Ishikawa (cell line): ENCODE measurements at regions not wholly inside any gene's neighbourhood (a gene's known extent, or its start where the extent isn't known, plus 50 kb on each side); places are given as distances from the start of the nearest gene placed in this dataset.

Source experiments
- CEBPB ChIP-seq: IDR thresholded peaks from 2 replicates; pipeline ENCODE4 v1.6.1; 2012
- CREB1 ChIP-seq: IDR thresholded peaks from 2 replicates; pipeline ENCODE4 v1.6.1; 2012; ENCODE audit warnings: low read depth
- EGR1 ChIP-seq: IDR thresholded peaks from 2 replicates; pipeline ENCODE4 v1.6.1; 2012
- EP300 ChIP-seq: IDR thresholded peaks from 2 replicates; pipeline ENCODE4 v1.6.1; 2012; ENCODE audit warnings: borderline replicate concordance
- FOXM1 ChIP-seq: IDR thresholded peaks from 2 replicates; pipeline ENCODE4 v1.6.1; 2012; ENCODE audit warnings: low read depth, borderline replicate concordance
- NFIC ChIP-seq: IDR thresholded peaks from 2 replicates; pipeline ENCODE4 v1.6.1; 2012
- RAD21 ChIP-seq: IDR thresholded peaks from 2 replicates; pipeline ENCODE4 v1.6.1; 2012; ENCODE audit warnings: low read depth
- TAF1 ChIP-seq: IDR thresholded peaks from 2 replicates; pipeline ENCODE4 v1.6.1; 2012; ENCODE audit warnings: low read depth, mild to moderate bottlenecking
- TCF12 ChIP-seq: IDR thresholded peaks from 2 replicates; pipeline ENCODE4 v1.6.1; 2012; ENCODE audit warnings: low read depth
- TEAD4 ChIP-seq: IDR thresholded peaks from 2 replicates; pipeline ENCODE4 v1.6.1; 2012
- YY1 ChIP-seq: IDR thresholded peaks from 2 replicates; pipeline ENCODE4 v1.6.1; 2012; ENCODE audit warnings: low read depth
- ZBTB7A ChIP-seq: IDR thresholded peaks from 2 replicates; pipeline ENCODE4 v1.6.1; 2012; ENCODE audit warnings: low read depth
- TF ChIP-seq, protein P1 (sequence below): IDR thresholded peaks from 2 replicates; pipeline ENCODE4 v1.6.1; 2012
- TF ChIP-seq, protein P2 (sequence below): IDR thresholded peaks from 2 replicates; pipeline ENCODE4 v1.6.1; 2012; ENCODE audit warnings: low read depth, mild to moderate bottlenecking
- TF ChIP-seq, protein P3 (sequence below): IDR thresholded peaks from 2 replicates; pipeline ENCODE4 v1.6.1; 2012

DNA sequence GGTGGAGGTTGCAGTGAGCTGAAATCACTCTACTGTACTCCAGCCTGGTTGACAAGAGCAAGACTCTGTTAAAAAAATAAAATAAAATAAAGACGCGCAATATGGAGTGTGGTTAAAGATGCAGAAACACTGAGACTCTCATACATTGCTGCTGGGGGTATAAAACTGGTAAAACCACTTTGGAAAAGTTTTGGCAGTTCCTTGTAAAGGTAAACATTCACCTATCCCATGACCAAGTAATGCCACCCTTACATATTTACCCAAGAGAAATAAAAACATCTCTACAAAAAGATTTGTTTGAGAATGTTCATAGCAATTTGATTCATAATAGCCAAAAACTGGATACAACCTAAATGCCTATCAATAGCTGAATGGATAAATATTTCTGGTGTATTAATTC lies 398.5 kb downstream of the PDCD6IP start:
- TF ChIP-seq TAF1 (no peak), ZBTB7A (no peak), RAD21 (no peak), CREB1 (no peak), YY1 (no peak), NFIC (no peak), EP300 (no peak), EGR1 (no peak), FOXM1 (no peak), TCF12 (no peak), CEBPB (no peak), TEAD4 (no peak)
- TF ChIP-seq, protein P1, sequence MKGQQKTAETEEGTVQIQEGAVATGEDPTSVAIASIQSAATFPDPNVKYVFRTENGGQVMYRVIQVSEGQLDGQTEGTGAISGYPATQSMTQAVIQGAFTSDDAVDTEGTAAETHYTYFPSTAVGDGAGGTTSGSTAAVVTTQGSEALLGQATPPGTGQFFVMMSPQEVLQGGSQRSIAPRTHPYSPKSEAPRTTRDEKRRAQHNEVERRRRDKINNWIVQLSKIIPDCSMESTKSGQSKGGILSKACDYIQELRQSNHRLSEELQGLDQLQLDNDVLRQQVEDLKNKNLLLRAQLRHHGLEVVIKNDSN, result no peak
- TF ChIP-seq, protein P2, sequence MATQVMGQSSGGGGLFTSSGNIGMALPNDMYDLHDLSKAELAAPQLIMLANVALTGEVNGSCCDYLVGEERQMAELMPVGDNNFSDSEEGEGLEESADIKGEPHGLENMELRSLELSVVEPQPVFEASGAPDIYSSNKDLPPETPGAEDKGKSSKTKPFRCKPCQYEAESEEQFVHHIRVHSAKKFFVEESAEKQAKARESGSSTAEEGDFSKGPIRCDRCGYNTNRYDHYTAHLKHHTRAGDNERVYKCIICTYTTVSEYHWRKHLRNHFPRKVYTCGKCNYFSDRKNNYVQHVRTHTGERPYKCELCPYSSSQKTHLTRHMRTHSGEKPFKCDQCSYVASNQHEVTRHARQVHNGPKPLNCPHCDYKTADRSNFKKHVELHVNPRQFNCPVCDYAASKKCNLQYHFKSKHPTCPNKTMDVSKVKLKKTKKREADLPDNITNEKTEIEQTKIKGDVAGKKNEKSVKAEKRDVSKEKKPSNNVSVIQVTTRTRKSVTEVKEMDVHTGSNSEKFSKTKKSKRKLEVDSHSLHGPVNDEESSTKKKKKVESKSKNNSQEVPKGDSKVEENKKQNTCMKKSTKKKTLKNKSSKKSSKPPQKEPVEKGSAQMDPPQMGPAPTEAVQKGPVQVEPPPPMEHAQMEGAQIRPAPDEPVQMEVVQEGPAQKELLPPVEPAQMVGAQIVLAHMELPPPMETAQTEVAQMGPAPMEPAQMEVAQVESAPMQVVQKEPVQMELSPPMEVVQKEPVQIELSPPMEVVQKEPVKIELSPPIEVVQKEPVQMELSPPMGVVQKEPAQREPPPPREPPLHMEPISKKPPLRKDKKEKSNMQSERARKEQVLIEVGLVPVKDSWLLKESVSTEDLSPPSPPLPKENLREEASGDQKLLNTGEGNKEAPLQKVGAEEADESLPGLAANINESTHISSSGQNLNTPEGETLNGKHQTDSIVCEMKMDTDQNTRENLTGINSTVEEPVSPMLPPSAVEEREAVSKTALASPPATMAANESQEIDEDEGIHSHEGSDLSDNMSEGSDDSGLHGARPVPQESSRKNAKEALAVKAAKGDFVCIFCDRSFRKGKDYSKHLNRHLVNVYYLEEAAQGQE, result no peak
- TF ChIP-seq, protein P3, sequence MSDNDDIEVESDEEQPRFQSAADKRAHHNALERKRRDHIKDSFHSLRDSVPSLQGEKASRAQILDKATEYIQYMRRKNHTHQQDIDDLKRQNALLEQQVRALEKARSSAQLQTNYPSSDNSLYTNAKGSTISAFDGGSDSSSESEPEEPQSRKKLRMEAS, result no peak

DNA sequence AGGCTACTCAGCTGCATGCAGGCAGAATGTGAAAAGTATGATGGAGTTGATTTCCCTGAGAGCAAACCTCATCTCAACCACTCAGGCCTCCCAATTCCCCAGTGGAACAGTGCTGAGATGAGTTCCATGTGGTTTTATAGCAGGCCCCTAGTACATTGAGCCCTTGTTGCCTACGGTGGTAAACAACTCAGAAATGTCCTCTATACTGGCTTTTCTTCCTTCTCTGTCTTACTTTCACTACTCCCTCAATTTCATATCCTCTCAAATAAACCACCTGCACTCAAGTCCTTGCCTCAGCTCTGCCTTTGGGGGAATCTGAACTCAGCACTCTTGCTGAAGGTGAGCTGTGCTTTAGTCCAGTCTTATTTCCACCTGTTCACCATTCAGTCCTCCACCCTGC lies 399.9 kb downstream of the PDCD6IP start:
- TF ChIP-seq, protein P2, result no peak
- no peak for TF ChIP-seq CREB1
- TF ChIP-seq ZBTB7A, result no peak
- no peak for TF ChIP-seq TAF1
- no peak for TF ChIP-seq FOXM1
- no peak for TF ChIP-seq TEAD4
- TF ChIP-seq EGR1, result no peak
- no peak for TF ChIP-seq RAD21
- no peak for TF ChIP-seq EP300
- TF ChIP-seq NFIC, result no peak
- TF ChIP-seq, protein P1, result no peak
- TF ChIP-seq YY1, result no peak
- TF ChIP-seq, protein P3, result no peak
- TF ChIP-seq TCF12, result no peak
- TF ChIP-seq CEBPB, result no peak

DNA sequence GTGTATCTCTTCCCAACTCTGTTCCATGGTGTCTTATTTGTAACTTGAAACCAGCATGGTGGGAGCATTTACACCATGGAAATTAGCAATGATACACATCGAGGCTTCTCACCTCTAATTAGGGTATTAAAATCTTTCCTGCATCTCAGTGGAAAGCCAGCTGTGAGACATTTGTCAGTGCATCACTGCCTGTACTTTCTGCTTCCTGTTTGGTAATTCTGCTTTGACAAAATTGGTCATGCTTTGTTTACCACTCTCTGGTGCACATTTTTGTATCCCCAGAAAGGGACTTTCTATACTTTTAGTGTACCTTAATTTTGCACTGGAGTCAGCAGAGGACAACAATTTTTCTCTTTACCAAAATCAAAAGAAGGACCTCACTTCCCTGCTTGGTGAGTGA lies 402.1 kb downstream of the PDCD6IP start:
- no peak for TF ChIP-seq RAD21
- TF ChIP-seq CREB1, result no peak
- TF ChIP-seq YY1, result no peak
- TF ChIP-seq FOXM1, result no peak
- no peak for TF ChIP-seq CEBPB
- no peak for TF ChIP-seq TEAD4
- TF ChIP-seq TCF12, result no peak
- TF ChIP-seq ZBTB7A, result no peak
- TF ChIP-seq, protein P1, result no peak
- no peak for TF ChIP-seq NFIC
- TF ChIP-seq EGR1, result no peak
- TF ChIP-seq EP300, result no peak
- TF ChIP-seq, protein P3, result no peak
- TF ChIP-seq TAF1, result no peak
- TF ChIP-seq, protein P2, result no peak

DNA sequence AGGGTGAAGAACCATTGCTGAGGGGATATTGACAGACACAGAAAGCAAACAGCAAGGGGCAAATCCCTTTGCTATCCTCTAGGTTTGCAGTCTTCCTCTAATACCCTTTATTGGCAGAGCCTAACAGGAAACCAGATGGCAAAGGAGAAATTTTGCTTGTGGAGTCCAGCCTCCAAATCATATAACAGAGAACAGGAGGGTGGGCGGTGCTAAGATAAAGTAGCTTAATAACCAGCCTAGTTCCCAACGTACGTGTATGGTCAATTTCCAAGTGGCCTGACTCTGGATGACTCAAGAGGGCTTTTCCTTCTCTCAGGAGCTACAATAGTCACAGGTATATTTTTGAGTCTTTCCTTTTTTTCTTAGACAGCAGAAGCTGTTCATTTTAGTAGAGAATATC lies 404.5 kb downstream of the PDCD6IP start:
- no peak for TF ChIP-seq NFIC
- TF ChIP-seq RAD21, result no peak
- no peak for TF ChIP-seq TCF12
